MM.1S (cell line): ENCODE measurements at regions not wholly inside any gene's neighbourhood (a gene's known extent, or its start where the extent isn't known, plus 50 kb on each side); places are given as distances from the start of the nearest gene placed in this dataset.

Experiments used
- DNase-seq: peaks from one replicate; pipeline ENCODE4 v3.0.0-alpha.2; 2015
- H2AFZ ChIP-seq: fragments of 300-600 bp; sonication (generic); 2 replicates; pipeline ENCODE4 v1.6.0; 2016; ENCODE audit warnings: antibody characterized with exemption, low read length
- H3F3A ChIP-seq: fragments of 300-600 bp; sonication (generic); 2 replicates; pipeline ENCODE4 v1.6.1; 2016; ENCODE audit warnings: mild to moderate bottlenecking, antibody characterized with exemption, low read length, moderate library complexity, mixed read lengths; ENCODE audit not compliant: insufficient read depth
- H3K27ac ChIP-seq: fragments of 300-600 bp; sonication (generic); 2 replicates; pipeline ENCODE4 v1.5.1; 2016; ENCODE audit warnings: mild to moderate bottlenecking, low read length
- H3K27me3 ChIP-seq: fragments of 300-600 bp; sonication (generic); replicated peaks from 2 replicates; pipeline ENCODE4 v1.6.0; 2016; ENCODE audit warnings: low read length; ENCODE audit not compliant: insufficient read depth
- H3K36me3 ChIP-seq: fragments of 300-600 bp; sonication (generic); replicated peaks from 2 replicates; pipeline ENCODE4 v1.6.1; 2016; ENCODE audit warnings: mild to moderate bottlenecking, low read length, mixed read lengths; ENCODE audit not compliant: insufficient read depth
- H3K4me1 ChIP-seq: fragments of 300-600 bp; sonication (generic); 2 replicates; pipeline ENCODE4 v1.6.1; 2016; ENCODE audit warnings: low read length, mixed read lengths
- H3K4me2 ChIP-seq: fragments of 300-600 bp; sonication (generic); 2 replicates; pipeline ENCODE4 v1.6.0; 2016; ENCODE audit warnings: low read depth, low read length
- H3K4me3 ChIP-seq: fragments of 300-600 bp; sonication (generic); 2 replicates; pipeline ENCODE4 v1.5.1; 2016; ENCODE audit warnings: low read length, mixed read lengths
- H3K79me2 ChIP-seq: fragments of 300-600 bp; sonication (generic); 2 replicates; pipeline ENCODE4 v1.6.1; 2016; ENCODE audit warnings: mixed run types, low read length, mixed read lengths
- H3K9ac ChIP-seq: fragments of 300-600 bp; sonication (generic); 2 replicates; pipeline ENCODE4 v1.6.1; 2016; ENCODE audit warnings: low read length, mixed read lengths
- H3K9me2 ChIP-seq: fragments of 300-600 bp; sonication (generic); replicated peaks from 2 replicates; pipeline ENCODE4 v1.6.1; 2016; ENCODE audit warnings: mild to moderate bottlenecking, low read length, mixed read lengths; ENCODE audit not compliant: insufficient read depth
- H3K9me3 ChIP-seq: fragments of 300-600 bp; sonication (generic); replicated peaks from 2 replicates; pipeline ENCODE4 v1.6.1; 2016; ENCODE audit warnings: mild to moderate bottlenecking, low read length, mixed read lengths; ENCODE audit not compliant: insufficient read depth
- H4K20me1 ChIP-seq: fragments of 300-600 bp; sonication (generic); 2 replicates; pipeline ENCODE4 v1.6.1; 2016; ENCODE audit warnings: mild to moderate bottlenecking, low read length, moderate library complexity, mixed read lengths; ENCODE audit not compliant: insufficient read depth
- EZH2 ChIP-seq: fragments of 300-600 bp; sonication (generic); optimal IDR thresholded peaks from 2 replicates; pipeline ENCODE3; 2017; ENCODE audit warnings: low read depth, mild to moderate bottlenecking, antibody characterized with exemption, low read length, mixed read lengths
- EZH2phosphoT487 ChIP-seq: fragments of 300-600 bp; sonication (generic); IDR thresholded peaks from 2 replicates; pipeline ENCODE4 v1.6.1; 2018; ENCODE audit warnings: antibody characterized with exemption, low read length
- TF ChIP-seq, protein P1 (sequence below): fragments of 300-600 bp; sonication (generic); IDR thresholded peaks from 2 replicates; pipeline ENCODE4 v1.5.1; 2016; ENCODE audit warnings: antibody characterized with exemption, low read length, mixed read lengths

DNA sequence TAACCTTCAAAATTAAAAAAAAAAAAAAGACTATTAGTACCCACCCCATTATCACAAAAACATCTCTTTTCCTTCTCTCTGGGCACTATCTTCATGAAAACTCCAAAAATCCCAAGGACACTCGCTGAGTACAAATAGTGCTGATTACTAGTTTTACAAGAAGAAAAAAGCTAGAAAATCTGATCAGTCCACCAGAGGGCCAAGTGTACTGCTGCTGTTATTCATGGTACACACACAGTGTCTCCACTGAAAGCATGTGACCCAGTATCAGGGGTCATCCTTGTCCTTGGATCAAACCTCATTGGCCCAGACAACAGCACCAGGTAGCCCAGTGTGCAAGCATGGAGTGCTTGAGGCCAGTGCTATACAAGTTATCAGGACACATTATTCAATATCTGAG is 382.7 kb upstream of the KLHL29 start:
- no peak overlapping the region for H3K27ac ChIP-seq
- no peaks in the 10 kb centered on the region for H3K9me3 ChIP-seq
- H2AFZ ChIP-seq, result no peak overlapping the region
- DNase-seq, result no peak
- H3K9ac ChIP-seq, result no peak overlapping the region
- H3K79me2 ChIP-seq, result no peaks in the 10 kb centered on the region
- no peak for TF ChIP-seq EZH2phosphoT487
- TF ChIP-seq, protein P1, sequence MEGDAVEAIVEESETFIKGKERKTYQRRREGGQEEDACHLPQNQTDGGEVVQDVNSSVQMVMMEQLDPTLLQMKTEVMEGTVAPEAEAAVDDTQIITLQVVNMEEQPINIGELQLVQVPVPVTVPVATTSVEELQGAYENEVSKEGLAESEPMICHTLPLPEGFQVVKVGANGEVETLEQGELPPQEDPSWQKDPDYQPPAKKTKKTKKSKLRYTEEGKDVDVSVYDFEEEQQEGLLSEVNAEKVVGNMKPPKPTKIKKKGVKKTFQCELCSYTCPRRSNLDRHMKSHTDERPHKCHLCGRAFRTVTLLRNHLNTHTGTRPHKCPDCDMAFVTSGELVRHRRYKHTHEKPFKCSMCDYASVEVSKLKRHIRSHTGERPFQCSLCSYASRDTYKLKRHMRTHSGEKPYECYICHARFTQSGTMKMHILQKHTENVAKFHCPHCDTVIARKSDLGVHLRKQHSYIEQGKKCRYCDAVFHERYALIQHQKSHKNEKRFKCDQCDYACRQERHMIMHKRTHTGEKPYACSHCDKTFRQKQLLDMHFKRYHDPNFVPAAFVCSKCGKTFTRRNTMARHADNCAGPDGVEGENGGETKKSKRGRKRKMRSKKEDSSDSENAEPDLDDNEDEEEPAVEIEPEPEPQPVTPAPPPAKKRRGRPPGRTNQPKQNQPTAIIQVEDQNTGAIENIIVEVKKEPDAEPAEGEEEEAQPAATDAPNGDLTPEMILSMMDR, result no peak
- TF ChIP-seq EZH2, result no peak
- H4K20me1 ChIP-seq, result no peaks in the 10 kb centered on the region
- no peaks in the 10 kb centered on the region for H3F3A ChIP-seq
- no peaks in the 10 kb centered on the region for H3K4me1 ChIP-seq
- no peak overlapping the region for H3K4me3 ChIP-seq
- H3K4me2 ChIP-seq, result no peak overlapping the region
- H3K36me3 ChIP-seq, result no peaks in the 10 kb centered on the region
- no peaks in the 10 kb centered on the region for H3K9me2 ChIP-seq
- H3K27me3 ChIP-seq, result no peaks in the 10 kb centered on the region

DNA sequence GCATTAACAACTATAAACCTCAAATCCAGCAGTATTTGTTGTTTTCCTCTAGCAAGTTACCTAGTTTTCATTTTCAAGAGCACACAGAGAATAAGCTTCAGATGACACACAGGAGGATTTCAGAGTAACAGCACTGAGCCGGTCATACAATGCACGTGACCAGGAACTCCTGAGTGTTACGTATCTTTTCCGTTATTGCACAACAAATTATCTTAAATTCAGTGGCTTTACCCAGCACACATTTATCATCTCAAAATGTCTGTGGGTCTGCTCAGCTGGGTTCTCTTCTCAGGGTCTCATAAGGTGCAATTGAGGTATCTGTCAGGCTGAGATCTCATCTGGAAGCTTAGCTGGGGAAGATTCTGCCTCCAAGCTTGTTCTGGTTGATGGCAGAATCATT is 379.5 kb upstream of the KLHL29 start:
- TF ChIP-seq, protein P1, result no peak
- Histone ChIP-seq H4K20me1 (no peaks in the 10 kb centered on the region), H3K27me3 (no peaks in the 10 kb centered on the region), H3K36me3 (no peaks in the 10 kb centered on the region), H3K4me3 (no peak overlapping the region), H3K4me2 (no peak overlapping the region), H3K4me1 (no peaks in the 10 kb centered on the region), H3K9ac (no peak overlapping the region), H3K27ac (no peak overlapping the region), H2AFZ (no peak overlapping the region), H3K79me2 (no peaks in the 10 kb centered on the region), H3K9me2 (no peaks in the 10 kb centered on the region), H3F3A (no peaks in the 10 kb centered on the region), H3K9me3 (no peaks in the 10 kb centered on the region)
- DNase-seq, result no peak

DNA sequence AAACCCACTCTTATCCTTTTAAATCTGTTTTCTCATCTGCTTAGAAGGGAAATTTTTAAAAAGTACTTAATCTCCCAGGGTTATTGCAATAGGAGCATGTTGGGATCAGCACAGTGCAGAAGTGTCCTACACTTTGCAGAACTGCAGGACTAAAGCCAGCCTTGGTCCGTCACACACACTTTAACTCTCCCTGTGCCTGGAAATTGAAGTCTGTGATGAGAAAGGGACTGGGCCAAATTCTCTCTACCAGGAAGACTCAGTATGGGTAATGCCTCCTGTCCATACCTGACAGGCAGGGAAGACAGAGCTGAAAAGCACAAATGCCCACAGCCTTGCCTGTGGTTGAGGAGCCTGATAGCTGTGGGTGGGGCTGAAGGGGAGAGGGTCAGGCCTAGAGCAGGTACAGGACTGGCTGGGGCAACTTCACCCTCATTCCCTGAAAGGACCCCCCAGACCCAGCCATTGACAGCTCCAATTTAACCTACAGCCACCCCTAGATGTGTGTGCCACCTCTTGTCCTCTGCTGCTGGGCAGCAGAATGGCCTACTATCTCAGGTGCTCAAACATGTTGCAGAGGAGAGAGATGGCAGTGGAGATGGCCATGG is 377.2 kb upstream of the KLHL29 start:
- Histone ChIP-seq H3K4me3 (no peak overlapping the region), H3K9ac (no peak overlapping the region), H3F3A (no peaks in the 10 kb centered on the region), H3K27ac (no peak overlapping the region), H4K20me1 (no peaks in the 10 kb centered on the region), H3K79me2 (no peaks in the 10 kb centered on the region), H3K4me1 (no peaks in the 10 kb centered on the region), H3K9me3 (no peaks in the 10 kb centered on the region), H3K27me3 (no peaks in the 10 kb centered on the region), H2AFZ (no peak overlapping the region), H3K4me2 (no peak overlapping the region), H3K36me3 (no peaks in the 10 kb centered on the region), H3K9me2 (no peaks in the 10 kb centered on the region)
- no peak for TF ChIP-seq EZH2
- no peak for TF ChIP-seq EZH2phosphoT487
- TF ChIP-seq, protein P1, result no peak
- no peak for DNase-seq
